ENCODE measurements at regions not wholly inside any gene's neighbourhood (a gene's known extent, or its start where the extent isn't known, plus 50 kb on each side); places are given as distances from the start of the nearest gene placed in this dataset.

GRCh38 chr3:110528305-110529121, 543.1 kb upstream of the NECTIN3 start:
- no peak for DNase-seq (ENCODE audit: extremely low spot score)
- TF ChIP-seq FOXA1 (IDR thresholded peaks at IDR 0.05) = no peak
- no peak for TF ChIP-seq ARNT (IDR thresholded peaks at IDR 0.05)
- no peak for TF ChIP-seq CTBP1 (IDR thresholded peaks at IDR 0.05; ENCODE audit: borderline replicate concordance)
- TF ChIP-seq HDGF (IDR thresholded peaks at IDR 0.05; ENCODE audit: borderline replicate concordance) = no peak
- TF ChIP-seq FOXM1 (IDR thresholded peaks at IDR 0.05; ENCODE audit: borderline replicate concordance) = no peak
- no peak for TF ChIP-seq SUZ12 (IDR thresholded peaks at IDR 0.05)
- no peak for TF ChIP-seq LEF1 (IDR thresholded peaks at IDR 0.05; ENCODE audit: borderline replicate concordance)
- TF ChIP-seq ZNF384 (IDR thresholded peaks at IDR 0.05) = no peak
- no peak for TF ChIP-seq ELF4 (IDR thresholded peaks at IDR 0.05)
- ChIA-PET POLR2A (no interaction called here), CTCF (interaction anchor here (0.6 kb wide), 1 partner anchor 630 kb away, joined by 3 read pairs; no protein-coding TSS in a partner anchor)

DNA sequence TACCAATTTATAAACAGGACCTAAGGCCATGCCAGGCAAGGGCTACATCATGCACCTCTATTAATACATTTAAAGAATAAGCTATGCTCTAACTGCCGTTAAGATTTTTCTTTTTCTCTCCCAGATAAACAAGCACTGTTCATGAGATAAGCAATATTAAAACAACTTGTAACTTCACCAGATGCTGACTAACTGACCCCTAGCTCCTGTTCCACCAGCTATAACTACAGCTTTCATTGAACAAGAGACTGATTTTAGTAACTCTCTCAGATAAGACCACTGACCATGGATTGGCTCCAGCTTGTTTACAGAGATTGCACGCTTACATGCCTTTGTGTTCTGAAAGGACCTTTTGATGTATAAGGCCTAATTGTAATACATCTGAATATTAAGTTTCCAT, 540.7 kb upstream of the NECTIN3 start:
- no peak for TF ChIP-seq BHLHE40 (IDR thresholded peaks at IDR 0.05; ENCODE audit: borderline replicate concordance)
- TF ChIP-seq PKNOX1 (IDR thresholded peaks at IDR 0.05) = no peak
- no peak for TF ChIP-seq LEF1 (IDR thresholded peaks at IDR 0.05; ENCODE audit: borderline replicate concordance)
- TF ChIP-seq SP1 (IDR thresholded peaks at IDR 0.05) = no peak
- no peak for TF ChIP-seq ELF4 (IDR thresholded peaks at IDR 0.05)
- no peak for TF ChIP-seq FOXM1 (IDR thresholded peaks at IDR 0.05; ENCODE audit: borderline replicate concordance)
- TF ChIP-seq FOXA1 (IDR thresholded peaks at IDR 0.05) = no peak
- TF ChIP-seq CTBP1 (IDR thresholded peaks at IDR 0.05; ENCODE audit: borderline replicate concordance) = no peak
- no peak for TF ChIP-seq ARNT (IDR thresholded peaks at IDR 0.05)
- TF ChIP-seq NFRKB (IDR thresholded peaks at IDR 0.05) = no peak
- TF ChIP-seq HDGF (IDR thresholded peaks at IDR 0.05; ENCODE audit: borderline replicate concordance) = no peak
- ChIA-PET CTCF (interaction anchor here (0.6 kb wide), 1 partner anchor 476 kb away, joined by 3 read pairs; no protein-coding TSS in a partner anchor), POLR2A (no interaction called here)
- no peak for DNase-seq (ENCODE audit: extremely low spot score)

GRCh38 chr3:110533089-110533488, 538.5 kb upstream of the NECTIN3 start:
- ChIA-PET CTCF (no interaction called here), POLR2A (no interaction called here)
- no peak for TF ChIP-seq SP1 (IDR thresholded peaks at IDR 0.05)
- no peak for TF ChIP-seq HDGF (IDR thresholded peaks at IDR 0.05; ENCODE audit: borderline replicate concordance)
- TF ChIP-seq ARNT (IDR thresholded peaks at IDR 0.05) = no peak
- TF ChIP-seq CTBP1 (IDR thresholded peaks at IDR 0.05; ENCODE audit: borderline replicate concordance) = no peak
- no peak for TF ChIP-seq SUZ12 (IDR thresholded peaks at IDR 0.05)
- TF ChIP-seq BHLHE40 (IDR thresholded peaks at IDR 0.05; ENCODE audit: borderline replicate concordance) = no peak
- TF ChIP-seq ELF4 (IDR thresholded peaks at IDR 0.05) = no peak
- TF ChIP-seq TARDBP (IDR thresholded peaks at IDR 0.05) = no peak
- no peak for TF ChIP-seq FOXK2 (IDR thresholded peaks at IDR 0.05)
- no peak for TF ChIP-seq LEF1 (IDR thresholded peaks at IDR 0.05; ENCODE audit: borderline replicate concordance)
- no peak for TF ChIP-seq FOXM1 (IDR thresholded peaks at IDR 0.05; ENCODE audit: borderline replicate concordance)
- TF ChIP-seq L3MBTL2 (conservative IDR thresholded peaks at IDR 0.05) = no peak
- TF ChIP-seq NFRKB (IDR thresholded peaks at IDR 0.05) = no peak
- TF ChIP-seq ZNF384 (IDR thresholded peaks at IDR 0.05) = no peak
- no peak for TF ChIP-seq FOXA1 (IDR thresholded peaks at IDR 0.05)
- no peak for TF ChIP-seq PKNOX1 (IDR thresholded peaks at IDR 0.05)
- no peak for DNase-seq (ENCODE audit: extremely low spot score)

- no peak for DNase-seq (ENCODE audit: extremely low spot score)
- CTCF ChIA-PET = no interaction called here
- TF ChIP-seq CTBP1 (IDR thresholded peaks at IDR 0.05; ENCODE audit: borderline replicate concordance) = no peak
- TF ChIP-seq LEF1 (IDR thresholded peaks at IDR 0.05; ENCODE audit: borderline replicate concordance) = no peak
- no peak for TF ChIP-seq L3MBTL2 (conservative IDR thresholded peaks at IDR 0.05)
- TF ChIP-seq ARNT (IDR thresholded peaks at IDR 0.05) = no peak
- no peak for TF ChIP-seq SP1 (IDR thresholded peaks at IDR 0.05)
- no peak for TF ChIP-seq FOXK2 (IDR thresholded peaks at IDR 0.05)
- no peak for TF ChIP-seq FOXA1 (IDR thresholded peaks at IDR 0.05)
- TF ChIP-seq SUZ12 (IDR thresholded peaks at IDR 0.05) = no peak
- TF ChIP-seq PKNOX1 (IDR thresholded peaks at IDR 0.05) = no peak
- no peak for TF ChIP-seq BHLHE40 (IDR thresholded peaks at IDR 0.05; ENCODE audit: borderline replicate concordance)
- no peak for TF ChIP-seq FOXM1 (IDR thresholded peaks at IDR 0.05; ENCODE audit: borderline replicate concordance)
- TF ChIP-seq NFRKB (IDR thresholded peaks at IDR 0.05) = no peak
- TF ChIP-seq ZNF384 (IDR thresholded peaks at IDR 0.05) = no peak
- no peak for TF ChIP-seq HDGF (IDR thresholded peaks at IDR 0.05; ENCODE audit: borderline replicate concordance)
- no peak for TF ChIP-seq TARDBP (IDR thresholded peaks at IDR 0.05)
- no peak for TF ChIP-seq ELF4 (IDR thresholded peaks at IDR 0.05)
- POLR2A ChIA-PET = no interaction called here
These were observed 529.0 kb upstream of the NECTIN3 start for GRCh38 chr3:110542552-110543150.

- CTCF ChIA-PET = no interaction called here
- POLR2A ChIA-PET = no interaction called here
- TF ChIP-seq ZNF384 (IDR thresholded peaks at IDR 0.05) = no peak
- no peak for TF ChIP-seq CTBP1 (IDR thresholded peaks at IDR 0.05; ENCODE audit: borderline replicate concordance)
- no peak for TF ChIP-seq BHLHE40 (IDR thresholded peaks at IDR 0.05; ENCODE audit: borderline replicate concordance)
- TF ChIP-seq FOXM1 (IDR thresholded peaks at IDR 0.05; ENCODE audit: borderline replicate concordance) = no peak
- DNase-seq (ENCODE audit: extremely low spot score) = no peak
These were observed 526.9 kb upstream of the NECTIN3 start for GRCh38 chr3:110544730-110545129.

Data from HEK293T (cell line).